ENCODE measurements at regions not wholly inside any gene's neighbourhood (a gene's known extent, or its start where the extent isn't known, plus 50 kb on each side); places are given as distances from the start of the nearest gene placed in this dataset.

GRCh38 chr22:49536571-49537131 lies 291.0 kb downstream of the BRD1 start:
- Histone ChIP-seq H3K79me2 (ENCODE audit: control insufficient read depth, insufficient read depth, low read length) (no peaks in the 10 kb centered on the region), H3K27ac (ENCODE audit: low read length in 2 of 2) (no peak overlapping the region), H4K20me1 (ENCODE audit: control insufficient read depth, insufficient read depth, low read length, poor library complexity, severe bottlenecking) (no peaks in the 10 kb centered on the region), H3K4me2 (replicated peaks; ENCODE audit: low read depth, low read length, poor library complexity, severe bottlenecking) (no peak overlapping the region), H3K9me3 (ENCODE audit: control extremely low read depth in 1 of 3, control insufficient read depth in 2 of 3, insufficient read depth in 1 of 3, low read length in 2 of 3) (no peaks in the 10 kb centered on the region), H3K36me3 (replicated peaks in 1 of 2; ENCODE audit: control extremely low read depth in 1 of 2, control insufficient read depth in 1 of 2, extremely low read depth in 1 of 2, insufficient read depth in 2 of 2, low read length in 1 of 2) (no peaks in the 10 kb centered on the region), H3K9ac (ENCODE audit: low read length) (no peak overlapping the region), H3K4me3 (ENCODE audit: control extremely low read depth in 1 of 5, extremely low read depth in 1 of 5, insufficient read depth in 1 of 5, low read depth in 2 of 5, low read length in 4 of 5) (no peak overlapping the region), H3K27me3 (replicated peaks in 1 of 4; ENCODE audit: control extremely low read depth in 1 of 4, control insufficient read depth in 3 of 4, insufficient read depth in 4 of 4, low read length in 3 of 4) (no peaks in the 10 kb centered on the region), H2AFZ (ENCODE audit: insufficient read depth, low read depth, low read length, poor library complexity, severe bottlenecking) (no peak overlapping the region), H3K4me1 (ENCODE audit: control insufficient read depth in 2 of 2, insufficient read depth in 2 of 2, low read length in 2 of 2) (no peaks in the 10 kb centered on the region)
- Mint-ChIP-seq H3K4me3 (no peak overlapping the region), H3K9me3 (ENCODE audit: insufficient read depth) (no peaks in the 10 kb centered on the region), H3K27ac (no peak overlapping the region), H3K27me3 (no peaks in the 10 kb centered on the region), H3K4me1 (no peaks in the 10 kb centered on the region)
- WGBS (ENCODE audit: insufficient coverage) = 93% methylated on average over 16 of the region's 17 CpGs
- ChIA-PET CTCF (no interaction called here), POLR2A (no interaction called here)
- DNase-seq (no peak), ATAC-seq (ENCODE audit: low read depth) (no peak)
- intact Hi-C loops (cut with micrococcal nuclease) = no loop called here
- no peak for TF ChIP-seq EZH2 (IDR thresholded peaks at IDR 0.05; ENCODE audit: borderline replicate concordance, insufficient read depth, low read depth, low read length, poor library complexity, severe bottlenecking)
- TF ChIP-seq CTCF (IDR thresholded peaks at IDR 0.05) = no peak

- Mint-ChIP-seq H3K27ac (no peak overlapping the region), H3K4me1 (no peaks in the 10 kb centered on the region), H3K4me3 (no peak overlapping the region), H3K27me3 (no peaks in the 10 kb centered on the region), H3K9me3 (ENCODE audit: insufficient read depth) (no peaks in the 10 kb centered on the region)
- CTCF ChIA-PET = no interaction called here
- POLR2A ChIA-PET = no interaction called here
- ATAC-seq (ENCODE audit: low read depth) (no peak), DNase-seq (no peak)
- 86% methylated on average over 14 of the region's 16 CpGs for WGBS (ENCODE audit: insufficient coverage)
- Histone ChIP-seq H3K9ac (ENCODE audit: low read length) (no peak overlapping the region), H3K4me3 (ENCODE audit: control extremely low read depth in 1 of 5, extremely low read depth in 1 of 5, insufficient read depth in 1 of 5, low read depth in 2 of 5, low read length in 4 of 5) (no peak overlapping the region), H3K9me3 (ENCODE audit: control extremely low read depth in 1 of 3, control insufficient read depth in 2 of 3, insufficient read depth in 1 of 3, low read length in 2 of 3) (no peaks in the 10 kb centered on the region), H3K4me2 (replicated peaks; ENCODE audit: low read depth, low read length, poor library complexity, severe bottlenecking) (no peak overlapping the region), H2AFZ (ENCODE audit: insufficient read depth, low read depth, low read length, poor library complexity, severe bottlenecking) (no peak overlapping the region), H3K27ac (ENCODE audit: low read length in 2 of 2) (no peak overlapping the region), H3K36me3 (replicated peaks in 1 of 2; ENCODE audit: control extremely low read depth in 1 of 2, control insufficient read depth in 1 of 2, extremely low read depth in 1 of 2, insufficient read depth in 2 of 2, low read length in 1 of 2) (no peaks in the 10 kb centered on the region), H4K20me1 (ENCODE audit: control insufficient read depth, insufficient read depth, low read length, poor library complexity, severe bottlenecking) (no peaks in the 10 kb centered on the region), H3K79me2 (ENCODE audit: control insufficient read depth, insufficient read depth, low read length) (no peaks in the 10 kb centered on the region), H3K4me1 (ENCODE audit: control insufficient read depth in 2 of 2, insufficient read depth in 2 of 2, low read length in 2 of 2) (no peaks in the 10 kb centered on the region), H3K27me3 (replicated peaks in 1 of 4; ENCODE audit: control extremely low read depth in 1 of 4, control insufficient read depth in 3 of 4, insufficient read depth in 4 of 4, low read length in 3 of 4) (no peaks in the 10 kb centered on the region)
- TF ChIP-seq CTCF (IDR thresholded peaks at IDR 0.05) (no peak), EZH2 (IDR thresholded peaks at IDR 0.05; ENCODE audit: borderline replicate concordance, insufficient read depth, low read depth, low read length, poor library complexity, severe bottlenecking) (no peak)
- intact Hi-C loops (cut with micrococcal nuclease) = no loop called here
Observed at GRCh38 chr22:49535527-49536125, 292.0 kb downstream of the BRD1 start.
